OCI-LY7 (cell line): ENCODE measurements at regions not wholly inside any gene's neighbourhood (a gene's known extent, or its start where the extent isn't known, plus 50 kb on each side); places are given as distances from the start of the nearest gene placed in this dataset.

Experiments used
- CTCF ChIP-seq: fragments of 200-600 bp; sonication (generic); conservative IDR thresholded peaks from 2 replicates; pipeline ENCODE4 v1.5.1; 2014; ENCODE audit warnings: mild to moderate bottlenecking, antibody characterized with exemption, low read length, moderate library complexity, mixed read lengths
- EZH2phosphoT487 ChIP-seq: fragments of 200-600 bp; sonication (generic); IDR thresholded peaks from 2 replicates; pipeline ENCODE4 v1.6.1; 2018; ENCODE audit warnings: low read depth, borderline replicate concordance, mild to moderate bottlenecking, mixed run types, antibody characterized with exemption, low read length, moderate library complexity, mixed read lengths

GRCh38 chr14:55858604-55859003 lies 259.6 kb upstream of the PELI2 start:
- no peak for TF ChIP-seq CTCF
- TF ChIP-seq EZH2phosphoT487: no peak
